ENCODE measurements at regions not wholly inside any gene's neighbourhood (a gene's known extent, or its start where the extent isn't known, plus 50 kb on each side); places are given as distances from the start of the nearest gene placed in this dataset.
A peak's percentile ranks its signal among the peaks of the same experiment; 100 is the strongest.

DNA sequence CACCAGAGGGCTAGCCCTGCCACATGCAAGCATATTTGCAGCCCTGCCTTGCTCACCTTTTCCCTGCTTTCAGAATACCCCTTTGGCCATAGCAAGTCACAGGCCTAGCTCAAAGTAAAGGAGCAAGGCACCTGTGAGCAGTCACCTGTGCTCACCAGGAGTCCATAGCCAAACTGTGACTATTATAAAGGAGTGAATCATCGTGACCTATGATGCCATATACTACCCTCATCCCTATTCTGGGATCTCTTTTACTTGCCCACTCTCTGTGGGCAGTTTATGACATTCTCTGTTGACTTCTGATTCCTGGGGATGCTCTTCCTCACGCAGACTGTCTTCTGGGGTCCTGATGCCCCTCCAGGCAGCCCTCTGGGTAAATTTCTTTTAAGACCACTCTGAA, 200.5 kb upstream of the NLRP1 start:
- DNase-seq (ENCODE audit: insufficient read length, low spot score) (no peak), FAIRE-seq (no peak)

DNA sequence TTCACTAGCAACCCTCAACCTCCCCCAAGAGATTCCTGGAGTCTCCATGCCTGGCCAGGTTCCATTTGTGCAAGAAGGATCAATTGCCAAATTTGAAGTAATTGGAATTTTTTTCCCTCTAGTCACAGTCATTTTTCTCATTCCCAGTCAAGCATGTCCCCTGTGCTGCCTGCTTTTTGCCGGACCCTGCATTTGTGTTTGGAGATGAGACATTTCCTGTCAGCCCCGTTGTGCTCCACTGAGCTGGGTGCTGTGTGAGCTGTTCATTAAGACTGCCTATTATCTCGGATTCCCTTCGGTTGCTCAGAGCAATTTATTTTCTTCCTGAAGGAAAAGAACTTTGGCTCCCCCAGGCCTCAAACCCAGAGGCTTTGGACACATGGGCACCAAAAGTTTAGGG, 201.0 kb upstream of the NLRP1 start:
- no peak for DNase-seq (ENCODE audit: insufficient read length, low spot score)
- peak; percentile 88 for FAIRE-seq

DNA sequence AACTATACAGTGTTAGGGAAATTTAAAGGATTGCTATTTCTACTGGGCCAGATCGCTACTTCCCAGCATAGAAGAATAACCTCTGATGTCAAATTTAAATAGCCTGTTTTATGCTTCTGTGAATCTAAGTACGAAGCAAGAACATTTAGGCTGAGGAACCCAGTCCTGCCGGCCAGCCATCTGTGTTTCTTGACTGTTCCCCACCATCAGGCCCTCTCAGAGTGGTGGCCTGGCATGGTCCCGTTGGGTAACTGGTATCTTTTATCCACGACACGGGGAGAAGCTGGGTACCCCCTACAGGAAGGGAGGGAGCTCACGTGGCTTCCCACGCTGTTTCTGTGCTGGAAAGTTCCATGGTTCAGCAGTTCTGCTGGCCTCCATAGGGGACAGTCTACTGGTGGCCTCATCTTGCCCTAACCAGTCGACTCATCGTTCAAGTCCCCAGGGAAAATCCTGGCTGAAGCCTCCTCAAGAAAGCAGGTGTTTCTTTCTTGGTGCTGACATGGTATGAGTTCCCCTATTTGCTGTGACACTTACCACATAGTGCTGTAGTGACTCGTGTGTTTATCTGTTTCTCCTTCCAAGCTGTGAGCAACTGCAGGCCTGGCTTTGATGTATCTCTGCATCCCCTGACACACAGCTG, 201.7 kb upstream of the NLRP1 start:
- FAIRE-seq (peak; percentile 26), DNase-seq (ENCODE audit: insufficient read length, low spot score) (peak; percentile 40)

DNA sequence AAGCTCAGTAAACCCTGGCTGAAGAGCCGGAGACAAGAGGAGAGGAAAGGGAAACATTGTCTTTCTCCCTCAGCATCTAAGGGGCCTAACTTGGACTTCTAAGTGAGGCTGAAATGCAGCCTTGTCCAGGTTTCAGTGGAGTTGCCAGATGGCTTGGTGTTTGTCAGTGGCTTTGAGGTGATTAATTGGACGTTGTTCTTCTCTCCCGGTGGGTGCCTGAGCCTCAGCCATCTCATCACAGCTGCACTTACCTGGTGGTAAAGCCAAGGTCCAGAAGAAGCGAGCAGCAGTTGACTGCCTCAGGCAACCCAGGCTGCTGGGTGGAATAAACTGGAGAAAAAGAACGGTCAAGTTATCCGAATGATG, 202.2 kb upstream of the NLRP1 start:
- FAIRE-seq (no peak), DNase-seq (ENCODE audit: insufficient read length, low spot score) (no peak)

DNA sequence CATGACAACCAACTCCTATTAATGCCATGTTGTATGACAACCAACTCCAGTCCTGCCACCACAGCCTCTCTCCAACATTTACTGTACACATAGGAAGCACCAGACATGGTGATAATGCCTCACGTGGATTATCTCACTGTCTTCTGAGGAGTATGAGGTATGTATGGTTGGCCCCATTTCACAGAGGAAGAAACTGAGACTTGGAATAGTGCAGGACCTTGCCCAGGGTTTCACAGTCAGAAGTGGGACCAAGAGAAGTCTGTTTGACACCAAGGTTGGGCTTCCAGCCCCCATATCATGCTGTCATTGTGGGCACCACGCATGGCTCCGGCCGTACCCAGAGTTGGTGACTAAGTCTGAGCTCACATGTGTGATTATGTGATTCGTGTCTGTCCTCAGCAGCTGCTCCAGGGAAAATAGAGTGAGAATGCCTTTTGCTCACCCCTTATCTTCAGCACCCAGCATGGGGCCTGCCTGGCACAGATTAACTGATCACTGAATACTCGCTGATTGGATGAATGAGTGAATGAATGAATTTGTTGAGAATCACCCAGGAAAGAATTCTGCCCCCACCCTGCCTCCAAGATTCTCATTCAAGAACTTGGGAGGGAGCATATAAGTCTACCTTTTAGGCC, 204.1 kb upstream of the NLRP1 start:
- no peak for FAIRE-seq
- no peak for DNase-seq (ENCODE audit: insufficient read length, low spot score)

DNA sequence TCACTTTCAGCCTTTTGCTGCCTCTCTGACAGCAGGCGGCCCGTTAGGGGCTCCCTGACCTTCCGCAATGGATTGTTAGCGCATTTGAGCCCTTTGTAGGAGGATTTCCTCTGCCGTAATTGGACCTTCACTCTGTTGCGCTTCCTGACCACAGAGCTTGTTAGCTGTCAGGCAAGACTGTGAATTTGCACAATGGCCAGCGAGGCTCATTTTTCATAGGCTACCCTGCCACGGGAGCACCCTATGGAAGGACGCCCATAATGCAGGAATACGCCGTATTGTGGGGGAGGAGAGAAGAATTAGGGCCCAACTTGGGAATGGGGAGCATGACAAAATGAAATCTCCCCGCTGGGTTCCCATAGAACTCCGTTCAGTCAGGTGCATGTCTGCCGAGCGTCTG, 205.2 kb upstream of the NLRP1 start:
- FAIRE-seq (no peak), DNase-seq (ENCODE audit: insufficient read length, low spot score) (no peak)

DNA sequence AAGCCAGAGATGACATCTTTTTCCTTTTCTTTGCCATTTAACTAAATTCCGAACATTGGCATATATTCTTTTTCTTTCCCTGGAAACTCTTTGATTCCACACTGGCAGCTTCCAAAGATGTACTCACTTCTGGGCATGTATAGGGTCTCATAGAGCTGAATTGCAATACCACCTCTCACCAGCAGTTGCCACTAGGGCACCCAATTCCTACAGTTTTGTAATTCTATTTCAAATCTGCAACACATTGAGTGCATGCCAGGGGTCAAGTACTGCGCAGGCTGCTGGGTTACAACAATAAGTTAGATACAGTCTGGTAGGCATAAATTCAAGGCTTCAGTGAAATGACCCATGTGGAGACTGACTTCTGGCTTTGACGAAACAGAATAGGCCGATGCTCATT, 208.8 kb upstream of the NLRP1 start:
- DNase-seq (ENCODE audit: insufficient read length, low spot score) (no peak), FAIRE-seq (no peak)

DNA sequence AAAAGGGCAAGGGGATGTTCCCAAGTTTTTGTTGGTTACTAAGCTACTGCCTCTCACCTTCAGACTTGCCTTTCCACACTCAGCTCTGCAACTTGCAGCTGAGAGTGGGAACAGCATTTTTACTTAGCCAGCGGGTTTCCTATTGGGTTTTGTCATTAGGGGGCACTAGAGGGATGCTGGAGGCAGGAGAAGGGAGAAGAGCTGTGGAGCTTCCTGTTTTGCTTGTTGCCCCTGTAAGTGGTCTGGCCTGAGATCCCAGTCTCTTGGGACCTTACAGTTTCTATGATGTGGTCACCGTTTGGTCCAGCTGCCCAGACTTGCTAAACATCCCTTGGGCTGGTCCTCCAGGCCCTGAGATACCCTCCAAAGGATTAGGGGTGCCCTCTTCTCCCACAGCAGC, 209.6 kb upstream of the NLRP1 start:
- FAIRE-seq (no peak), DNase-seq (ENCODE audit: insufficient read length, low spot score) (no peak)

DNA sequence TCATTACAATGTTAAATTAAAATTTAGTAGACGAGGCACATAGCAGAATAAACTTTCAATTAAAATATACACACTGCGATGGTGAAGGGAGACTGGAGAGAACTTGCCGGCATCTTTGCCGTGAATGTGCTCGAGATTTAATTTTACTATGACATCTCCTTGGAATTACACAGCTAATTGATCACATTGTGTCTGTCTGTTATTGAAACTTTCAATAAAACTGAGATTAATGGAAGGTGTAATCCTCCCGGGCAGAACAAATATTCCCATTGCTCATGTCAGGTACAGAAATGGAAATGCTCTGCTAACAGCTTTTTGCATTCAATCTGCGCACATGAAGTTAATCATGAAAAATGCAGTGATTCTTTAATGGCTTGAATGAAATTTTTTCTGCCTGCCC, 210.1 kb upstream of the NLRP1 start:
- DNase-seq (ENCODE audit: insufficient read length, low spot score), result no peak
- no peak for FAIRE-seq

DNA sequence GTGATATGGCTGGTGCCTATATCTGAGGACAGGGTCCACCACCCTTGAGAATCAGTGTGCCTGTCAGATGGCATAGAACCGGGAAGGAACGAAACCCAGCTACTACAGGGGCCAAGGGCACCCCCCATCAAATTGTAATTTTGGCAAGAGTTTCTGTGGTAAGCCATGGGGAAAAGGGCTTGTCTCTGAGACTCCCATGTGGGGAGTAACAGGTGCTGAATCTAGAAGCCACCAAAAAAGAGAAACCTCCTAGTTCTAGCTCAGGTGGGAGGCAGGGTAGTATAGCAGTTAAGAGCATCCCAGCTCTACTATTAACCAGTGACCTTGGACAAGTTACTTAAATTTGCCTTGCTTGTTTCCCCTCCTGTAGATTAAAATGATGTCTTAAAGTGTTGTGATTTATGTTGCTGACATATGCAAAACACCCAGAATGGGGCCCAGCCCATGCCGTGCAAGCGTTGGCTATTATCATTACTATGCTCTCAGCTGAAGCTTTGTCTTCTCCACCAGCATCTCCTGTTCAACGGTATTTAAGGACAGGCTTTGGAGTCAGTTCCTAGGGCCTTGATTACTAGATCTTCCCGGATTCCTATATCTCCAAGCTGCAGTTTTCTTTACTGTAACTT, 210.7 kb upstream of the NLRP1 start:
- FAIRE-seq (no peak), DNase-seq (ENCODE audit: insufficient read length, low spot score) (no peak)

DNA sequence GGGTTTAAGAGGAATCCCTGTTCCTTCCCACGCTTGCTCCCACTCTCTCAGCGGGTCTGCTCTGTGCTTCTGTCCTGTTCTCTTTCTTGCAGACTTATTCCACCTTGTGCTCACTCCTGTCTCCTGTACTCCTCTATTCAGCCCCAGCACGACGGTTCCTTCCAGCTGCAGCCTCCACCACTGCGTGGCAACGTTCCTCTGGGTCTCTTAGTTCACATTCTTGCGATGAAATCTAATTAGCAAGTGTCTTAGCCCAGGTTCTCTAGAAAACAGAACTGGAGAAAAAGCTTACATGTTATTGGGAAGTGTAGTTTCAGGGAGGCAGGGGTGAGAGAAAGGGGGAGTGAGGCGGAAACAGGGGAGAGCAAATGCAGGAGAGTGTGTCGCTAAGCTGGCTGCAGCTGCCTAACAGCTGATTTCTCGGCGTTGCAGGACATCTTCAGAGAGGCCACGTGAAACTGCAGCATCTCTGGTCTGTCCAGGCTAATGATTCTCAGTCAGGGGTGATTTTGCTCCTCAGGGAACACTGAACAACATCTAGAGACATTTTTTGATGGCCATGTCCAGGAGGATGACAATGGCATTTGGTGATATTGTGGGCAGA, 213.2 kb upstream of the NLRP1 start:
- FAIRE-seq (no peak), DNase-seq (ENCODE audit: insufficient read length, low spot score) (no peak)

DNA sequence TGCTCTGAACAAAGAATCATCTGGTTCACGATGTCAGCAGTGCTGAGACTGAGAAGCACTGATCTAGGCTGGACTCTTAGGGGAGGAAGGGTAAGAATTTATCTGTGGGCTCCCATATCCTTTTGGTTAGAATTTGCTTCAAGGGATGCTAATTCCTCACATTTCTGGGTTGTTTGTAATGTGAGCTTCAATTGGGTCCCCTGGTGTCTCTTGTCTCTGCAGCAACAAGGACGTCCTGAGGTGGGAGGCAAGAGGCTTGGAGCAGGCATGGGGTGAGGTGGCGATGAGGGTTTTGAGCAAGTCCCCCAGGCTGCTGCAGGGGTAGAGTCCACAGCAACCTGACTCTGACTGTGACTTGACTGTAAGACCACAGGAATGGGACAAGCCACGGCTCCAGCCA, 213.8 kb upstream of the NLRP1 start:
- DNase-seq (ENCODE audit: insufficient read length, low spot score) (no peak), FAIRE-seq (no peak)

DNA sequence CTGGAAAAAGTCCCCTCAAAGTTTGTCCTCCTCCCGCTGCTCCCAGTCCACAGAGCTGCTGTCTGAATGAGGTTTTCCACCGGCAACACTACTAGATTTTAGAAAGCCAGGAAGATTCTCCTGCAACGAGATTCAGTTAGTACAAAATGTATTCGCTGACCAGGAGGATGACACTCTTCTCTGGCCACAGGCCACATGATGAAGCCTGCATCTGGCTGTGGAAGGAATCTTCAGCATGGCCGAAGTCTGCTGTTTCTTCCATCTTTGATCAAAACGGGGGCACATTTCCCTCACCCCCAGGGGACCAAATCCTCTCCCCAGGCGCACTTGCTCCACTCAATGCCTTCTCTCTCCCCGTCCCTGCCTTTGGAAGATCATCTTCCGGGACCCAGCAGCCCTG, 215.8 kb upstream of the NLRP1 start:
- FAIRE-seq, result no peak
- DNase-seq (ENCODE audit: insufficient read length, low spot score), result no peak

DNA sequence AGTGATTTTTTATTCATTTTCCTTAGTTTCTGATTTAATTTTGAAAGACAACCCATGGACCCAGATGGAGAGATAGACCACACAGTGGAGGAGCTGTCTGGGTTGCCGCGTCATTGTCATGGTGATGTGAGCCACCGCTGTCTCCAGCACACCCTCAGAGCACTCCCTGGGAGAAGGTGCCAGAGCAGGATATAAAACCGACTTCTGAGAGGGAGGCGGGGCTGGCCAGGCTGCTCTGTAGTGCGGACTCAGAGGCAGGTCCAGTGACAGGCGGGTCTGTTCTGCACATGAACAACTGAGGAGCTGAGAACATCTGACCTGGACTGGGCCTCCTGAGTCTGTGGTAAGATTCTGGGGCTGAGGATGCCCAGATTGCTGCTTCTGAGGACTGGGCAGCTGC, 216.3 kb upstream of the NLRP1 start:
- FAIRE-seq, result no peak
- DNase-seq (ENCODE audit: insufficient read length, low spot score), result no peak

DNA sequence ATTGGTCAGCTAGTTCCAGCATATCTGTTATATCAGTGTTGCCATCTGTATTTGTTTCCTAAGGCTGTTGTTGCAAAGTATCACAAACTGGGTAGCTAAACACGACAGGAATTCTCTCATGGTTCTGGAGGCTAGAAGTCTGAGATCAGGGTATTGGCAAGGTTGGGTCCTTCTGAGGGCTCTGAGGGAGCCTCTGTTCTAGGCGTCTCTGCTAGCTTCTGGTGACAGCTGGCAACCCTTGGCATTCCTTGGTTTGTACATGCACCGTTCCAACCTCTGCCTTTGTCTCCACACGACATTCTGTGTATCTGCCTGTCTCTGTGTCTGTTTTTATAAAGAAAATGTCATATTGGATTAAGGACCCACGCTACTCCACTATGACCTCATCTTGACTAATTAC, 219.9 kb upstream of the NLRP1 start:
- no peak for FAIRE-seq

DNA sequence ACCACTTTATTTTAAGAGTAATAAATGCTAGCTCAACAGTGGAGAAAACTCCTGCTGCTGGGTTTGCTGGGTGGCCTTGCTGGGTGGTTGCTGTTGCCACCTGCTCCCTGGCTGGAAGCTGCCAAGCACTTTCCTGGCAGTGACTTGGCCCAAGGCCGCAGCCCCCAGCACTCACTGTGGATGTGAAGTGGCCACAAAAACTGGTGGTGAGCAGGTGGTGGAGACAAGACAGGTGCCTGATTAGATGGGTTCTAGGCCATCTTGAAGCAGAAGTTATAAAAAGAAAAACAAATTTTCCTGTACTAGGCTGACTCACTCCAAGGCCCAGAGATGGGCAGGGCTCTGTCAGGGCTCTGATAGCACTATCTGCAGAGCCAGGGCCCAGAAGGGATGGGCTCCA, 224.7 kb upstream of the NLRP1 start:
- FAIRE-seq (no peak), DNase-seq (ENCODE audit: insufficient read length, low spot score) (no peak)

More for the DNA sequence above, 219.9 kb upstream of the NLRP1 start:
- no peak for DNase-seq (ENCODE audit: insufficient read length, low spot score)

DNA sequence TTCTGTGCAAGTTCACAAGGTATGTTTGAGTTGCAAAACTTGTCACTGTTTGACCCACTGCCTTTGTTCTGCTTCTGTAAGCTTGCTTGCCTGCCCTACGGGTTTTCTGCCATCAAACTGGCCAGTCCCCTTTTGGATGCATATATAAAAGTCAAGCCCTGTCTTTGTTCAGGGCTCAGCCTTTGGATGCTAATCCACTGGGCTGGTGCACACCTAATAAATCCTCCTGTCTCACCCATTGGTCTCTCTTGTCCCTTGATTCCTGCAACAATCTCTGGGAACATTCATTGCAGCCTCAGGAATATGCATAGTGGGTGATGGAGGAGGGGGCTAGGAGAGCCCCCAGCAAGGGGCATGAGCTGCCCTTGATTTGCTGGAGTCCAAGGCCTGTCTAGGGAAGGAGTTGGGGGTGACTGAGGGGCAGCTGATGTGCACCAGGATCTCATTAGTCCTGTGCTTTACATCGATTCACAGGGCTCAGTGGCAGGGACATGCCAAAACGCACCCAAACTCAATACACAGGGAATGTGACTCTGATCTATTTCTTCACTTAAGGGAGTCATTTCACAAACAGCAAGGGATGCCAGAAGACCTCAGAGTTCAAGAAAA, 225.4 kb upstream of the NLRP1 start:
- DNase-seq (ENCODE audit: insufficient read length, low spot score) (no peak), FAIRE-seq (no peak)

DNA sequence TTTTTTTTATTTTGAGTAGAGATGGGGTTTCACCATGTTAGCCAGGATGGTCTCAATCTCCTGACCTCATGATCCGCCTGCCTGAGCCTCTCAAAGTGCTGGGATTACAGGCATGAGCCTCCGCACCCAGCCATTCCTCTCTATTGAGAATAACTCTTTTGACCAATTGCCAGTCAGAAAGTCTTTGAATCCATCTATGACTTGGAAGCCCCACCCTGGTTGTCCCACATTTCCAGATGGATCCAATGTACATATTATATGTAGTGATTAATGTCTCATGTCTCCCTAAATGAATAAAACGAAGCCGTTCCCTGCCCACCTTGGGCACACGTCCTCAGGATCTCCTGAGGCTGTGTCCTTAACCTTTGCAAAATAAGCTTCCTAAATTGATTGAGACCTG, 228.3 kb upstream of the NLRP1 start:
- FAIRE-seq (no peak), DNase-seq (ENCODE audit: insufficient read length, low spot score) (no peak)

DNA sequence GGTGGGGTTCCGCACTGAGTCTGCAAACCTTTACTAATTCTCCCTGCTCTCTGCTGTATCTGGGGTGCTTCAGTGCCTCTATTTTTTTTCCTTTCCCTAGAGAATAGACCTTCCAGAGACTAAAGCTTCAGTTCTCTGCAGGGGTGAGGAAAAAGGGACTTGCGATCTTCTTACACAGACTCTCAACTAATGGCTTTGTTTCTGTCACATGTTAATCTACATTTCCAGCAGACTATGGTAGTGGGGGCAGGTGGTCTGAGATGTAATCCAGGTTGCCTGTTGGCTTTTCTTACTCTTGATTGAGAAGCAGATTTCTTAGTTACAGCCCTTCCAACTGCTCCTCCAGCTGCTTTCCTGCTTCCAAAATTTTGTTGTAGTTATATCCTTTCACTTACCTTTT, 229.0 kb upstream of the NLRP1 start:
- FAIRE-seq (no peak), DNase-seq (ENCODE audit: insufficient read length, low spot score) (no peak)

DNA sequence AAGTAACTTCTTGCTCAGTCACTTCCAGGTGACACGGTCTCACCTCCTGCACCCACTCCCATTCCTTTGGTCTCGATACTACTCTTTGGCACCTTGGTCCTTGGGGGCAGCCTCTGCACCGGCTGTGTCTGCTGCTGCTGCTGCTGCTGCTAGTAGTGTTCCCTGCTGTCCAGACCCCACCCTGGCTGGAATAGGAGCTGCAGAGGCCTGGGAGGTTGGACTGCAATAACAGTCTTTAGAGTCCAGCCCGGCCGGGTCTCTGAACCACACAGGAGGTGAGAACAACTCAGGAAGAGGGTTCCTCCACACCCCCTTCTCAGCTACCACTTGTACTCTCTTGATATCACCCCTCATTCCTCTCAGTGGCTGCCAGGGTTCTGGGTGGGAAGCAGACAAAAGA, 231.1 kb upstream of the NLRP1 start:
- FAIRE-seq, result no peak
- no peak for DNase-seq (ENCODE audit: insufficient read length, low spot score)

DNA sequence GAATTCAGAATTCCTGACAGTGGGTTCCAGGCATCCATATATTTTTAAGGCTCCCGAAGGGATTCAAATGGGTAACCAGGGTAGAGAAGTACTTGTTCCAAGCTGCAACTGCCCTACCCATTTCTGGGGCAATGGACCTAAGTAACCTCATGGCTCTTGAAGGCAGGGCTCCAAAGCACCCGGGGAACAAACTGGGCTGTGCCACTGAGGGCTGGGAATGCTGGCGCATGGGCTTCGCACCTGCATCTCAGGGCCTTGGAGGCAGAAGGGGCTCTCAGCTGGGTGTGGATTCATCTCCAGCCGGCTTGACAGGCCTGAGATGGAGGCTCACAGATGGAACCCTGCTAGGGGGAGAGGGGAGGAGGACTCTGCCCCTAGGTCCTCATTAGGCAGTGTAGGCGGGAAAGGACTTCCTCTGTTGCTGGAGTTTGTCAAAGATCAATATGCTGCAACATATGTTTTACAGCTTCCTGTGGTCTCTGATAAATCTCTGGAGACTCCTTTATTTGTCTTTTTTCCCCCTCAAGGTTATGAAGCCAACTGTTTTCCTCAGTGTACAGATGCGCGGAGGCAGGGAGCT, 232.3 kb upstream of the NLRP1 start:
- DNase-seq (ENCODE audit: insufficient read length, low spot score) (no peak), FAIRE-seq (no peak)

Data from GM19239 (cell line).